Hepatic stellate cell (primary cell): ENCODE measurements at regions not wholly inside any gene's neighbourhood (a gene's known extent, or its start where the extent isn't known, plus 50 kb on each side); places are given as distances from the start of the nearest gene placed in this dataset.
"Not testable (repeated sequence)": the region's sequence is repeated elsewhere in the genome, so short reads cannot be mapped to it uniquely, and the experiment has no call there.

Experiments
- DNase-seq: peaks from one replicate; pipeline ENCODE4 v3.0.0; 2011; ENCODE audit warnings: low spot score

- no peak for DNase-seq
These were observed 101.4 kb downstream of the TNFRSF13B start for GRCh38 chr17:16870253-16871245.

- not testable (repeated sequence) for DNase-seq
These were observed 102.2 kb downstream of the TNFRSF13B start for GRCh38 chr17:16869531-16870252.

- DNase-seq: not testable (repeated sequence)
These were observed 103.3 kb downstream of the TNFRSF13B start for GRCh38 chr17:16868616-16869015.

DNA sequence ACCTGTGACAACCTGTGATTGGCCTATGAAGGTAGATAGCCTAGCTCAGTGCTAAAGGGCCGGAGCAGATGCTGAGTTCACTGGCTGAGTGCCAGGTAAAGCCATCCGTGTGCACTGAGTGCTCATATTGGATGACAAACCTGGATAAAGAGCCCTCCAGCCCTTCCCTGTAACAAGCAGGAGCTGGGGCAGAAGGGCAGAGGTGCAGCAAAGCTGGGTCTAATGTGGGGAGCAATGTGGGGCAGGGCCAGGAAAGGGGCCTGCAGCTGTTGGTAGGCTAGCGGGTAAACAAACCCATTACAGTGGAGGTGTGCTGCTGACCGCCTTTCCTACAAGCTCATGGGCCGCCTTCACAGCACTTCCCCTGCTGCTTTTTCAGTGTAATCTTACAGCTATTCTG is 104.4 kb downstream of the TNFRSF13B start:
- DNase-seq: not testable (repeated sequence)

GRCh38 chr17:16866841-16867240 is 105.1 kb downstream of the TNFRSF13B start:
- DNase-seq: not testable (repeated sequence)

DNA sequence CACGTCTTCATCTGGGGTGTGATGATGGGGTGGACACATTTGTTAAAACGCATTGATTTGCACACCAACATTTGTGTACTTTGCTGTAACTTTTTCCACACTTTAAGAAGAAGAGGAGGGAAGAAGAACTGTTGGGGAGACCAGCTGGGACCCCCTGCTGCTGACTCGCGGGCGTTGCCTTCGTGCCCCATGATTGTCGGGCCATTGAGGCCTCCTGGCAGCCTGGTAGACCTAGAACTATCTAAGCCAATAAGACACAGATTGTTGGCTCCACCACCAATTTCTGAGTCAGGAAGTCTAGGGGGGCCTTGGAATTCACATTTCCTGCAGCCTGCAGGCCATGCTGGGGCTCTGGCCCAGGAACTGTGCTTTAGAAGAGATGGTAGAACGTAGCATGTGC is 105.5 kb downstream of the TNFRSF13B start:
- no peak for DNase-seq

DNA sequence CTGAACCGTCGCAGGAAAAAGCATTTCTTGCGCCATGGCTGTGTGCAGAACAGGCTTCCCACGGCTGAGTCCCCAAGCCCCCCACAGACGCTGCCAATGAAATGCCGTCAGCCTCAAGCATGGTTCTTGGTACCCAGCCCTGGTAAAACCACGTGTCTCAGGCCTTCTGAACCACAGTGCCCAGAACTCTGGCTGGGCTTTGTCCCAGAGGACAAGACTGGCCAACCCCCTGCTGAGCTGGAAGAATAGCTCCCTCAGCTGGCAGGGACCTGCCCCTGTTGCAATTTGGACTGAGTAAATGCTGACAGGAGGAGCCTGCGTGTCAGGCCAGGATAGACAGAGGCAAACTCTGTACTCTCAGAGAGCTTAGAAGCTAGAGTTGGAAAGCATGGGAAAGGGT is 106.2 kb downstream of the TNFRSF13B start:
- not testable (repeated sequence) for DNase-seq

GRCh38 chr17:16865077-16865613 is 106.8 kb downstream of the TNFRSF13B start:
- not testable (repeated sequence) for DNase-seq

- not testable (repeated sequence) for DNase-seq
These were observed 107.3 kb downstream of the TNFRSF13B start for GRCh38 chr17:16864462-16865076.

DNA sequence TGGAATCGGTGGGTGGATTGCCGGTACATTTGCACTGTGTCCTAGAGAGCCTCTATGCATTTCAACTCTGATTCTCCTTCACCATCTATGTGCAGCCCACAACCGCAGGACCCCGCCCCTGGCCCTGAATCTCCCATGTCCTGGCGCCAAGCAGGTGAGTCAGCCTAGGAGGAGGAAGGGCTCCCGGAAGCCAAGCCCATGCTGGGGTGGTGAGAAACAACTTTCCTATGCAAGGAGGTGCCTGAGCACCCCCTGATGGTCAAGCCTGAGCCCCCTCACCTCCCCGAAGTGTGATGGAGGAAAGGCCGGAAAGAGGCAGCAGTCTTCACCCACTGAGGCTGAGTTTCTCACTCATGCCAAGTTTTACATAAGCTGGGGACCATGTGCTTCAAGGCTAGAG is 110.8 kb downstream of the TNFRSF13B start:
- not testable (repeated sequence) for DNase-seq

DNA sequence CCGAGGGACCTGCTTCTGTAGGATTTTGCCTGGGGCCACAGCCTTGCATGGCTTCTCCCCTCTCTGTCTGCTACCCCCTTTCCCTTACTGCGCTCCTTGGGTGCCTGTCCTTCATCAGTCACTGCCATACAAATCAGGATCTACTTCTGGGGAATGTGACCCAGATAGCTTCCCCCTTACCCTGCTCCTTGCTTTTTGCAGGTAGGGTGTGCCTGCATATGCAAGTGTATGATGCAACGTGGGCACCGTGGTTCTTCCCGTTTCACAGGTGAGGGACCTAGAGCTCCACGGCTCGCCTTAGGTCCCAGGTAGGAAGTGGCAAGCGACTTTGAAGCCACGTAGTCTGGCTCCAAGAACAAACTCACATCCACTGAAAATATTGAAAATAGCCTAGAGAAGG is 111.5 kb downstream of the TNFRSF13B start:
- not testable (repeated sequence) for DNase-seq

DNA sequence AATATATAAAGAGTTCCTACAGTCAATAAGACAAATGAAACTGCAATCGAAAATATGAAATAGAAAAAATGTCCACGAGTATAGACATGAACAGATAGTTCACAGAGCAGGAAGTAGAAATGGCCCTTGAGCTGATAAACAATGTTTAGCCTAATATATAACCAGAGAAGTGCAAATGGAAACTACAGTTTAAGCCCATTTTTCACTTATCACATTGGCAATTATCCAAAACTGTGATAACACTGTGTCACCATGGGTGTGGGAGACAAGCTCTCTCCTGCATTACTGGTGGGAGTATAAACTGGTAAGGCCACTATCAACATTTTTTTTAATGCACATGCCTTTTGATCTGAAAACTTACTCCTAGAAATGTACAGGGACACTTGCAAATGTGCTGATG is 112.4 kb downstream of the TNFRSF13B start:
- not testable (repeated sequence) for DNase-seq

DNA sequence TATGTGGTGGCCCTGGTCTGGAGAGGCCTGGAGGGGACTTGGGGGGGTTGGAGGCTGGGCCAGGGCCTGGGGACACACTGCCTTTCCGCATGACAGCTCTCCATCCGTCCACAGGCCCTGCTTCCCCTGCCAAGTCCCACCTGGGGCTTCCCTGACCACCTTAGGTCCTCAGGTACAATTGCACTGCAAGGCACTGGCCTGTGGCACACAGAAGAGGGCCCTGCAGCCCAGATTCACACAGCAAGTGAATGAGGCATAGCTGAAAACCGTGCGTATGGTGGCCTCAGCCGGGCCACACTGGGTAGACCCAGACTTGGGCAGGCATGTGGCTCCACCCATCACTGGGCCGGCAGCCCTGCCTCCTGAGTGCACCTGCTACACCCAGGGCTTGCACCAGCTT is 114.2 kb downstream of the TNFRSF13B start:
- not testable (repeated sequence) for DNase-seq

DNA sequence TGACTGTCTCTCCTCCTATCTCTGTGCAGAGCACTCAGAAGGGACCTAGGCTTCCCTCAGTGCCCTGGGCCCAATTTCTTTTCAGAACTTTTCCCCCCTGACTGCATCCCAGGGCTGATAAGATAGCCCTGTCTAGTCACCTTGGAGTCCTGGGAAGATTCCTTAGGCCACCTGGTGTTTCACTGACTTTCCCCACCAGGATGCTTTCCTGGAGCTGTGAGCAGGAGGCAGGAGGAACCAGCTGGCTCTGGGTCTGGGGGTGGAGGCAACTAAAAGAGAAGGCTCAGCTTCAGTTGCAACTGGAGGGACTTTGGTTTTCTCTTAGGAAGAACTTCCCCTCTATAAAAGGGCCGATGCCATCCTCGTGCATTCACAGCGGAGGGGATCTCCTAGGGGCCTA is 115.1 kb downstream of the TNFRSF13B start:
- DNase-seq: not testable (repeated sequence)

GRCh38 chr17:16856171-16856570 is 115.7 kb downstream of the TNFRSF13B start:
- not testable (repeated sequence) for DNase-seq

DNA sequence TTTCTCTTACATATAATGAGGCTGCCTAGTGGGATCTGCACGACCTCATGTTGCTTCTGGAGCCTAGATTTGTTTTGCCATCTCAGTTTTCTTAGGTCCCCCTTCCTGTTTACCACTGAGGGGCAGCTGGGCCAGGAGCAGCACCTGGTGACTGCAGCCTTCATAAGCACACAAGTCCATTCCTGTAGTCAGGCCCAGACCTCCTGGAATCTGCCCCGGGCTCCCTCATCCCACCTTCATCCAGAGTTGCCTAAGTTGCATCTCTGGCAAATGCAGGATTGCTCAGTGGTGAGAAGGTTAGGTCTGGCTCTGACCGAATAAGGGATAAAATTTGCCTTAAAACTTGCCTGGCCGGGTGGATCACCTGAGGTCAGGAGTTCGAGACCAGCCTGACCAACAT is 117.3 kb downstream of the TNFRSF13B start:
- DNase-seq: not testable (repeated sequence)

- no peak for DNase-seq
These were observed 118.1 kb downstream of the TNFRSF13B start for GRCh38 chr17:16853661-16854320.

GRCh38 chr17:16849861-16850260 is 122.1 kb downstream of the TNFRSF13B start:
- DNase-seq: not testable (repeated sequence)

DNA sequence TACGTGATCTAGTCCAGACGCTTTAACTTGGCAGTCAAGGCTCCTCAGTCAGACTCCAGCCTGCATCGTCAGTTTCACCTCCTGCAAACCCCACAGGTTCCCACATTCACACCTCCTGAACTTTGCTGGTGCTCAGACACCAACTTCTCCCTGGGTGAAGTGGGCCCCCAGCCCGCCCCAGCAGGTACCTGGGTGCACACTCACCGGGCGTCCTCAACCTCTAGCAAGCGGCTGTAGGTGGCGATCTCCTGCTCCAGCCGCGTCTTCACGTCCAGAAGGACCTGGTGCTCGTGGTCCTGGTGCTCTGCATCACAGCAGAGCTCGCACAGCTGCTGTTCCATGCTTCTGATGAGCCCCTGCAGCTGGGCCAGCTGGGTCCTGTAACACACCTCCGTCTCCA is 122.9 kb downstream of the TNFRSF13B start:
- not testable (repeated sequence) for DNase-seq

- not testable (repeated sequence) for DNase-seq
These were observed 126.8 kb downstream of the TNFRSF13B start for GRCh38 chr17:16845098-16845497.

- DNase-seq: not testable (repeated sequence)
These were observed 127.2 kb downstream of the TNFRSF13B start for GRCh38 chr17:16844669-16845068.
